ENCODE measurements at regions not wholly inside any gene's neighbourhood (a gene's known extent, or its start where the extent isn't known, plus 50 kb on each side); places are given as distances from the start of the nearest gene placed in this dataset.
"Not testable (repeated sequence)": the region's sequence is repeated elsewhere in the genome, so short reads cannot be mapped to it uniquely, and the experiment has no call there.

- no peak for DNase-seq (ENCODE audit: low read depth)
Observed at GRCh38 chr1:101185421-101185820, 51.4 kb upstream of the S1PR1 start.

GRCh38 chr1:101183388-101183699, 53.5 kb upstream of the S1PR1 start:
- no peak for DNase-seq (ENCODE audit: low read depth)

- DNase-seq (ENCODE audit: low read depth), result no peak
Observed at GRCh38 chr1:101182627-101183387, 54.0 kb upstream of the S1PR1 start.

GRCh38 chr1:101181930-101182329, 54.9 kb upstream of the S1PR1 start:
- no peak for DNase-seq (ENCODE audit: low read depth)

GRCh38 chr1:101178688-101179491, 57.9 kb upstream of the S1PR1 start:
- peak; percentile 39 for DNase-seq (ENCODE audit: low read depth)

GRCh38 chr1:101178341-101178687, 58.5 kb upstream of the S1PR1 start:
- DNase-seq (ENCODE audit: low read depth), result peak; percentile 14

- DNase-seq (ENCODE audit: low read depth), result no peak
Observed at GRCh38 chr1:101175886-101176285, 60.9 kb upstream of the S1PR1 start.

- no peak for DNase-seq (ENCODE audit: low read depth)
Observed at GRCh38 chr1:101175466-101175865, 61.4 kb upstream of the S1PR1 start.

- DNase-seq (ENCODE audit: low read depth), result no peak
Observed at GRCh38 chr1:101174722-101175121, 62.1 kb upstream of the S1PR1 start.

- DNase-seq (ENCODE audit: low read depth), result not testable (repeated sequence)
Observed at GRCh38 chr1:101174298-101174697, 62.5 kb upstream of the S1PR1 start.

- DNase-seq (ENCODE audit: low read depth), result no peak
Observed at GRCh38 chr1:101170506-101171050, 66.2 kb upstream of the S1PR1 start.

GRCh38 chr1:101167891-101168290, 68.9 kb upstream of the S1PR1 start:
- no peak for DNase-seq (ENCODE audit: low read depth)

- DNase-seq (ENCODE audit: low read depth), result no peak
Observed at GRCh38 chr1:101166583-101167120, 70.2 kb upstream of the S1PR1 start.

GRCh38 chr1:101165954-101166353, 70.9 kb upstream of the S1PR1 start:
- DNase-seq (ENCODE audit: low read depth), result no peak

- DNase-seq (ENCODE audit: low read depth), result no peak
Observed at GRCh38 chr1:101165532-101165931, 71.3 kb upstream of the S1PR1 start.

- no peak for DNase-seq (ENCODE audit: low read depth)
Observed at GRCh38 chr1:101164776-101165175, 72.0 kb upstream of the S1PR1 start.

- DNase-seq (ENCODE audit: low read depth), result no peak
Observed at GRCh38 chr1:101162736-101163735, 73.8 kb upstream of the S1PR1 start.

GRCh38 chr1:101162300-101162699, 74.5 kb upstream of the S1PR1 start:
- DNase-seq (ENCODE audit: low read depth), result no peak

- no peak for DNase-seq (ENCODE audit: low read depth)
Observed at GRCh38 chr1:101161619-101162018, 75.2 kb upstream of the S1PR1 start.

GRCh38 chr1:101158424-101158823, 78.4 kb upstream of the S1PR1 start:
- DNase-seq (ENCODE audit: low read depth), result no peak

- no peak for DNase-seq (ENCODE audit: low read depth)
Observed at GRCh38 chr1:101154547-101154946, 82.3 kb upstream of the S1PR1 start.

GRCh38 chr1:101153692-101154091, 83.1 kb upstream of the S1PR1 start:
- no peak for DNase-seq (ENCODE audit: low read depth)

Measured in stimulated activated CD4-positive, alpha-beta T cell treated with anti-CD3 and anti-CD28 coated beads, Interleukin-2, amount 100 ng/mL, for 4 hours (primary cell).